Stimulated activated CD8-positive, alpha-beta memory T cell treated with anti-CD3 and anti-CD28 coated beads, Interleukin-12 subunit alpha, Interleukin-12 subunit beta, amount 100 ng/mL, for 4 hours (primary cell): ENCODE measurements at regions not wholly inside any gene's neighbourhood (a gene's known extent, or its start where the extent isn't known, plus 50 kb on each side); places are given as distances from the start of the nearest gene placed in this dataset.

ENCODE experiments used
- DNase-seq: peaks from one replicate; pipeline ENCODE4 v3.0.0-alpha.2; 2020; ENCODE audit warnings: low read depth

GRCh38 chr15:98025237-98025636, 64.7 kb downstream of the ARRDC4 start:
- no peak for DNase-seq

- DNase-seq = no peak
Observed at GRCh38 chr15:98034731-98035130, 74.2 kb downstream of the ARRDC4 start.

GRCh38 chr15:98035134-98035533, 74.6 kb downstream of the ARRDC4 start:
- no peak for DNase-seq

GRCh38 chr15:98035577-98036010, 75.1 kb downstream of the ARRDC4 start:
- DNase-seq = no peak

- DNase-seq = no peak
Observed at GRCh38 chr15:98039596-98039995, 79.1 kb downstream of the ARRDC4 start.

- no peak for DNase-seq
Observed at GRCh38 chr15:98040146-98040545, 79.6 kb downstream of the ARRDC4 start.

- DNase-seq = no peak
Observed at GRCh38 chr15:98043160-98044014, 82.9 kb downstream of the ARRDC4 start.

- DNase-seq = no peak
Observed at GRCh38 chr15:98051734-98052133, 91.2 kb downstream of the ARRDC4 start.

- DNase-seq = no peak
Observed at GRCh38 chr15:98057453-98057852, 97.0 kb downstream of the ARRDC4 start.

- no peak for DNase-seq
Observed at GRCh38 chr15:98062869-98063268, 102.4 kb downstream of the ARRDC4 start.

- no peak for DNase-seq
Observed at GRCh38 chr15:98063315-98063714, 102.8 kb downstream of the ARRDC4 start.

GRCh38 chr15:98063871-98064270, 103.4 kb downstream of the ARRDC4 start:
- no peak for DNase-seq

- DNase-seq = no peak
Observed at GRCh38 chr15:98067339-98067738, 106.8 kb downstream of the ARRDC4 start.

- DNase-seq = no peak
Observed at GRCh38 chr15:98069256-98069655, 108.8 kb downstream of the ARRDC4 start.

GRCh38 chr15:98070137-98070536, 109.6 kb downstream of the ARRDC4 start:
- DNase-seq = no peak

GRCh38 chr15:98071786-98072185, 111.3 kb downstream of the ARRDC4 start:
- DNase-seq = no peak

- no peak for DNase-seq
Observed at GRCh38 chr15:98075441-98075840, 114.9 kb downstream of the ARRDC4 start.

- DNase-seq = no peak
Observed at GRCh38 chr15:98076021-98076816, 115.7 kb downstream of the ARRDC4 start.

GRCh38 chr15:98077186-98077585, 116.7 kb downstream of the ARRDC4 start:
- no peak for DNase-seq

- DNase-seq = no peak
Observed at GRCh38 chr15:98080791-98081190, 120.3 kb downstream of the ARRDC4 start.

GRCh38 chr15:98083203-98083910, 122.9 kb downstream of the ARRDC4 start:
- DNase-seq = no peak

- DNase-seq = no peak
Observed at GRCh38 chr15:98085003-98085639, 124.6 kb downstream of the ARRDC4 start.
